H9 (cell line): ENCODE measurements at regions not wholly inside any gene's neighbourhood (a gene's known extent, or its start where the extent isn't known, plus 50 kb on each side); places are given as distances from the start of the nearest gene placed in this dataset.

Source experiments
- DNase-seq: peaks from one replicate; pipeline ENCODE4 v3.0.0-alpha.2; 2017
- H2AFZ ChIP-seq: one replicate; pipeline ENCODE4 v1.6.1; 2013; ENCODE audit warnings: mild to moderate bottlenecking, low read length, control low read depth, moderate library complexity
- H2AK5ac ChIP-seq: 2 replicates; pipeline ENCODE4 v1.6.1; 2013; ENCODE audit warnings: low read length, control low read depth, mixed read lengths; ENCODE audit not compliant: insufficient read length
- H2BK120ac ChIP-seq: one replicate; pipeline ENCODE4 v1.6.1; 2013; ENCODE audit warnings: low read depth, mild to moderate bottlenecking, low read length, control low read depth, inconsistent platforms; ENCODE audit not compliant: poor library complexity, severe bottlenecking
- H2BK12ac ChIP-seq: 2 replicates; pipeline ENCODE4 v1.6.1; 2013; ENCODE audit warnings: low read length, control low read depth, mixed read lengths, low read depth; ENCODE audit not compliant: insufficient read length
- H2BK15ac ChIP-seq: 2 replicates; pipeline ENCODE4 v1.6.1; 2013; ENCODE audit warnings: low read depth, low read length, control low read depth
- H2BK20ac ChIP-seq: one replicate; pipeline ENCODE4 v1.6.1; 2013; ENCODE audit warnings: low read depth, mild to moderate bottlenecking, low read length, control low read depth, inconsistent platforms; ENCODE audit not compliant: poor library complexity, severe bottlenecking
- H2BK5ac ChIP-seq: 2 replicates; pipeline ENCODE4 v1.6.1; 2013; ENCODE audit warnings: low read length, control low read depth, mixed read lengths; ENCODE audit not compliant: insufficient read length
- H3K14ac ChIP-seq: 2 replicates; pipeline ENCODE4 v1.6.1; 2013; ENCODE audit warnings: low read length, control low read depth; ENCODE audit not compliant: insufficient read depth
- H3K18ac ChIP-seq: 2 replicates; pipeline ENCODE4 v1.6.1; 2013; ENCODE audit warnings: low read depth, mild to moderate bottlenecking, mixed read lengths, low read length, control low read depth; ENCODE audit not compliant: insufficient read length
- H3K23ac ChIP-seq: 2 replicates; pipeline ENCODE4 v1.6.1; 2013; ENCODE audit warnings: low read length, control low read depth, mixed read lengths, low read depth; ENCODE audit not compliant: insufficient read length
- H3K23me2 ChIP-seq: 2 replicates; pipeline ENCODE4 v1.6.1; 2013; ENCODE audit warnings: low read depth, mild to moderate bottlenecking, mixed read lengths, low read length, control low read depth; ENCODE audit not compliant: insufficient read length, poor library complexity, severe bottlenecking
- H3K27ac ChIP-seq: 2 replicates; pipeline ENCODE4 v1.5.1; 2013; ENCODE audit warnings: low read length, control low read depth, mixed read lengths, low read depth; ENCODE audit not compliant: insufficient read length
- H3K27me3 ChIP-seq: 2 replicates; pipeline ENCODE4 v1.6.1; 2013; ENCODE audit warnings: low read length, control low read depth, inconsistent platforms; ENCODE audit not compliant: insufficient read depth
- H3K4ac ChIP-seq: 2 replicates; pipeline ENCODE4 v1.6.1; 2013; ENCODE audit warnings: low read depth, mild to moderate bottlenecking, control low read depth, inconsistent platforms, low read length, moderate library complexity
- H3K4me1 ChIP-seq: 2 replicates; pipeline ENCODE4 v1.6.1; 2013; ENCODE audit warnings: low read length, control low read depth, inconsistent platforms; ENCODE audit not compliant: insufficient read depth
- H3K4me2 ChIP-seq: 2 replicates; pipeline ENCODE4 v1.6.1; 2013; ENCODE audit warnings: low read length, control low read depth, mixed read lengths; ENCODE audit not compliant: insufficient read length, insufficient read depth
- H3K56ac ChIP-seq: 2 replicates; pipeline ENCODE4 v1.6.1; 2013; ENCODE audit warnings: low read depth, mild to moderate bottlenecking, mixed read lengths, low read length, control low read depth; ENCODE audit not compliant: insufficient read length
- H3K79me1 ChIP-seq: 2 replicates; pipeline ENCODE4 v1.6.1; 2013; ENCODE audit warnings: low read depth, mild to moderate bottlenecking, moderate library complexity, low read length, control low read depth, inconsistent platforms; ENCODE audit not compliant: insufficient read depth, poor library complexity, severe bottlenecking
- H3K79me2 ChIP-seq: 2 replicates; pipeline ENCODE4 v1.6.1; 2013; ENCODE audit warnings: low read length, control low read depth, inconsistent platforms; ENCODE audit not compliant: insufficient read depth
- H3K9ac ChIP-seq: 2 replicates; pipeline ENCODE4 v1.6.1; 2013; ENCODE audit warnings: low read length, control low read depth, mixed read lengths; ENCODE audit not compliant: insufficient read length; ENCODE audit errors: extremely low read depth
- H3K9me3 ChIP-seq: one replicate; pipeline ENCODE4 v1.6.1; 2013; ENCODE audit warnings: low read depth, low read length, inconsistent platforms; ENCODE audit not compliant: control insufficient read depth
- H3T11ph ChIP-seq: one replicate; pipeline ENCODE4 v1.6.1; 2013; ENCODE audit warnings: mild to moderate bottlenecking, low read length, control low read depth, inconsistent platforms
- H4K20me1 ChIP-seq: one replicate; pipeline ENCODE4 v1.6.1; 2013; ENCODE audit not compliant: control insufficient read depth, insufficient read length, insufficient read depth
- H4K5ac ChIP-seq: 2 replicates; pipeline ENCODE4 v1.6.1; 2013; ENCODE audit warnings: low read depth, mild to moderate bottlenecking, mixed read lengths, low read length, control low read depth; ENCODE audit not compliant: insufficient read length
- H4K8ac ChIP-seq: replicated peaks from 2 replicates; pipeline ENCODE4 v1.6.1; 2013; ENCODE audit warnings: low read length, control low read depth, mixed read lengths, low read depth; ENCODE audit not compliant: insufficient read length
- H4K91ac ChIP-seq: 2 replicates; pipeline ENCODE4 v1.6.1; 2013; ENCODE audit warnings: low read depth, mild to moderate bottlenecking, moderate library complexity, mixed read lengths, low read length, control low read depth; ENCODE audit not compliant: insufficient read length
- H3K27ac Mint-ChIP-seq, 3 experiments: 2 replicates in 2 of 3; 3 replicates in 1 of 3; pipeline ENCODE4 v1.8.0; 2020 to 2021; ENCODE audit warnings: mixed read lengths in 3 of 3, mild to moderate bottlenecking in 1 of 3, moderate library complexity in 1 of 3
- H3K27me3 Mint-ChIP-seq: 2 replicates; pipeline ENCODE4 v1.8.0; 2021; ENCODE audit warnings: low read depth, mild to moderate bottlenecking, moderate library complexity, mixed read lengths
- H3K36me3 Mint-ChIP-seq, 3 experiments: 2 replicates in 2 of 3; 3 replicates in 1 of 3; pipeline ENCODE4 v1.8.0; 2020 to 2021; ENCODE audit warnings: low read depth in 3 of 3, mixed read lengths in 3 of 3; ENCODE audit not compliant: insufficient read depth in 1 of 3
- H3K4me1 Mint-ChIP-seq, 2 experiments: 2 replicates each; pipeline ENCODE4 v1.8.0; 2020; ENCODE audit warnings: mixed read lengths in 2 of 2
- H3K4me3 Mint-ChIP-seq, 2 experiments: 2 replicates in 1 of 2; 3 replicates in 1 of 2; pipeline ENCODE4 v1.8.0; 2020 to 2021; ENCODE audit warnings: mild to moderate bottlenecking in 2 of 2, mixed read lengths in 2 of 2, moderate library complexity in 1 of 2
- H3K9me3 Mint-ChIP-seq, 2 experiments: 2 replicates in 1 of 2; 3 replicates in 1 of 2; pipeline ENCODE4 v1.8.0; 2020; ENCODE audit warnings: mild to moderate bottlenecking in 2 of 2, mixed read lengths in 2 of 2, moderate library complexity in 1 of 2
- CTCF ChIP-seq: fragments of 200-600 bp; sonication (generic); conservative IDR thresholded peaks from 3 replicates; pipeline ENCODE4 v1.8.0; 2021; ENCODE audit warnings: antibody characterized with exemption, mild to moderate bottlenecking
- WGBS: extraction: QIAGEN DNeasy Blood & Tissue Kit; methylation state at CpG from one replicate; pipeline ENCODE4 v1.1.7; 2013; ENCODE audit warnings: missing lambda C conversion rate, low lambda C conversion rate, mixed read lengths; ENCODE audit not compliant: insufficient read length; ENCODE audit errors: extremely low coverage; 5-methylcytosine and 5-hydroxymethylcytosine counted together

GRCh38 chr1:188846468-188846867, 1631.2 kb downstream of the BRINP3 start:
- Histone ChIP-seq H3K14ac (no peak overlapping the region), H3K18ac (no peak overlapping the region), H4K8ac (no peak overlapping the region), H3K23me2 (no peaks in the 10 kb centered on the region), H3K27ac (no peak overlapping the region), H3K9me3 (no peaks in the 10 kb centered on the region), H2BK5ac (no peak overlapping the region), H3K56ac (no peak overlapping the region), H3K4me1 (no peaks in the 10 kb centered on the region), H3K79me1 (no peaks in the 10 kb centered on the region), H3K4ac (no peak overlapping the region), H3K79me2 (no peaks in the 10 kb centered on the region), H4K91ac (no peak overlapping the region), H3K27me3 (no peaks in the 10 kb centered on the region), H4K20me1 (no peaks in the 10 kb centered on the region), H3K23ac (no peak overlapping the region), H2BK20ac (no peak overlapping the region), H2BK12ac (no peak overlapping the region), H3T11ph (no peak overlapping the region), H3K4me2 (no peak overlapping the region), H2BK15ac (no peak overlapping the region), H4K5ac (no peak overlapping the region), H3K9ac (no peak overlapping the region), H2AK5ac (no peak overlapping the region), H2AFZ (no peak overlapping the region), H2BK120ac (no peak overlapping the region)
- no peak for TF ChIP-seq CTCF
- Mint-ChIP-seq H3K9me3 (no peaks in the 10 kb centered on the region), H3K27me3 (no peaks in the 10 kb centered on the region), H3K4me3 (no peak overlapping the region), H3K27ac (peak overlapping the region in 1 of 3 experiments; percentile 55; a peak in 1 of 7 replicates), H3K36me3 (no peaks in the 10 kb centered on the region), H3K4me1 (no peaks in the 10 kb centered on the region)
- no CpG with 5 or more reads among the region's 6 CpGs for WGBS
- no peak for DNase-seq
